GM12878 (cell line): ENCODE measurements at regions not wholly inside any gene's neighbourhood (a gene's known extent, or its start where the extent isn't known, plus 50 kb on each side); places are given as distances from the start of the nearest gene placed in this dataset.

Experiments
- ATAC-seq: fragments of 200-7000 bp; cut with Tn5 transposase; 3 replicates; pipeline ENCODE4 v1.9.1; 2020; ENCODE audit warnings: mild to moderate bottlenecking, moderate library complexity
- BruUV-seq: library from RNA; stranded (reverse); fragments of 400-500 nt; replicated peaks from 2 replicates; lab custom pipeline; 2021; lab: Mats Ljungman, UMichigan
- CTCF ChIA-PET: fragments of 300-600 bp; sonication (Branson Sonifier 250); formaldehyde crosslinking; extraction: SDS; loops from one replicate; lab custom pipeline; 2021; ENCODE audit warnings: inconsistent platforms; lab: Yijun Ruan, JAX
- POLR2A ChIA-PET: fragments of 350-600 bp; formaldehyde crosslinking; extraction: SDS; loops from one replicate; lab custom pipeline; 2021; ENCODE audit warnings: inconsistent platforms; lab: Charles Lee
- RAD21 ChIA-PET: fragments of 300-600 bp; sonication (Branson Sonifier 250); formaldehyde crosslinking; loops from one replicate; lab custom pipeline; 2023; ENCODE audit warnings: antibody characterized with exemption; ENCODE audit not compliant: unreplicated experiment; lab: Charles Lee
- SMC1A ChIA-PET: fragments of 300-600 bp; sonication (Branson Sonifier 250); formaldehyde crosslinking; loops from one replicate; lab custom pipeline; 2023; ENCODE audit not compliant: unreplicated experiment, uncharacterized antibody; lab: Charles Lee
- DNase-seq: peaks from one replicate; pipeline ENCODE4 v3.0.0-alpha.2; 2011; ENCODE audit warnings: low read depth, low spot score
- FAIRE-seq: peaks from 3 replicates; lab custom pipeline; 2011; peaks lifted over from hg19 to GRCh38; lab: Jason Lieb, UNC
- H2AFZ ChIP-seq: 2 replicates; pipeline ENCODE4 v1.6.0; 2011; ENCODE audit warnings: low read depth, low read length, control low read depth; ENCODE audit not compliant: control insufficient read depth
- H3K27ac ChIP-seq: 2 replicates; pipeline ENCODE4 v1.5.1; 2011; ENCODE audit warnings: control low read depth; ENCODE audit not compliant: control insufficient read depth, insufficient read depth
- H3K27me3 ChIP-seq, 2 experiments: replicated peaks in 1 of 2; 2 replicates each; pipeline versions ENCODE4 v1.6.0 to v1.6.1; 2011; ENCODE audit warnings: low read length in 1 of 2; ENCODE audit not compliant: control insufficient read depth in 2 of 2, insufficient read depth in 2 of 2
- H3K36me3 ChIP-seq, 2 experiments: 2 replicates each; pipeline ENCODE4 v1.5.1; 2011; ENCODE audit warnings: low read length in 1 of 2; ENCODE audit not compliant: control insufficient read depth in 2 of 2, insufficient read depth in 2 of 2
- H3K4me1 ChIP-seq: 2 replicates; pipeline ENCODE4 v1.6.1; 2011; ENCODE audit warnings: mild to moderate bottlenecking, low read length, moderate library complexity, mixed read lengths; ENCODE audit not compliant: control insufficient read depth, insufficient read depth
- H3K4me2 ChIP-seq: 2 replicates; pipeline ENCODE4 v1.6.0; 2011; ENCODE audit warnings: control low read depth; ENCODE audit not compliant: control insufficient read depth, insufficient read depth
- H3K4me3 ChIP-seq: fragments of 200-600 bp; sonication (generic); 2 replicates; pipeline ENCODE4 v1.5.1; 2016
- H3K79me2 ChIP-seq: 2 replicates; pipeline ENCODE4 v1.6.0; 2011; ENCODE audit warnings: low read length; ENCODE audit not compliant: control insufficient read depth, insufficient read depth
- H3K9ac ChIP-seq: 2 replicates; pipeline ENCODE4 v1.8.0; 2011; ENCODE audit warnings: low read length, control low read depth, mixed read lengths; ENCODE audit not compliant: control insufficient read depth, insufficient read depth
- H3K9me3 ChIP-seq: replicated peaks from 3 replicates; pipeline ENCODE4 v1.5.1; 2011; ENCODE audit warnings: mild to moderate bottlenecking, low read length; ENCODE audit not compliant: control insufficient read depth, insufficient read depth
- H4K20me1 ChIP-seq: 2 replicates; pipeline ENCODE4 v1.6.0; 2011; ENCODE audit not compliant: control insufficient read depth, insufficient read depth
- CBX5 ChIP-seq: sonication (generic); IDR thresholded peaks from 2 replicates; pipeline ENCODE4 v1.6.1; 2016; ENCODE audit warnings: low read depth, moderate library complexity, mild to moderate bottlenecking, inconsistent platforms
- CEBPB ChIP-seq, 2 experiments: fragments of 150-350 bp in 1 of 2; IDR thresholded peaks; 2 replicates each; pipeline ENCODE4 v1.6.1; 2012 to 2014; ENCODE audit warnings: low read depth in 2 of 2, low read length in 2 of 2, borderline replicate concordance in 1 of 2, inconsistent platforms in 1 of 2
- FOXK2 ChIP-seq: fragments of 450-650 bp; IDR thresholded peaks from 2 replicates; pipeline ENCODE4 v1.6.1; 2017; ENCODE audit warnings: mild to moderate bottlenecking, moderate library complexity
- GATAD2B ChIP-seq: fragments of 450-650 bp; conservative IDR thresholded peaks from 2 replicates; pipeline ENCODE4 v1.6.1; 2017; ENCODE audit warnings: low read depth, mild to moderate bottlenecking, moderate library complexity
- JUND ChIP-seq: IDR thresholded peaks from 2 replicates; pipeline ENCODE4 v1.6.1; 2012; ENCODE audit warnings: low read depth, mild to moderate bottlenecking, low read length, improper control_type of control experiment, moderate library complexity
- PML ChIP-seq: IDR thresholded peaks from 2 replicates; pipeline ENCODE4 v1.6.1; 2012; ENCODE audit warnings: low read length, inconsistent platforms
- POU2F2 ChIP-seq: IDR thresholded peaks from 3 replicates; pipeline ENCODE4 v1.6.1; 2011; ENCODE audit warnings: low read depth, mild to moderate bottlenecking, low read length, borderline replicate concordance
- RELA ChIP-seq: fragments of 450-650 bp; IDR thresholded peaks from 2 replicates; pipeline ENCODE4 v1.8.0; 2014; ENCODE audit warnings: borderline replicate concordance; ENCODE audit not compliant: partially characterized antibody
- SRF ChIP-seq, 2 experiments: IDR thresholded peaks; 2 replicates each; pipeline ENCODE4 v1.6.1; 2011; ENCODE audit warnings: low read depth in 2 of 2, low read length in 2 of 2, mild to moderate bottlenecking in 1 of 2, moderate library complexity in 1 of 2
- ZNF217 ChIP-seq: fragments of 450-650 bp; IDR thresholded peaks from 2 replicates; pipeline ENCODE4 v1.6.1; 2017; ENCODE audit warnings: antibody characterized with exemption, mild to moderate bottlenecking
- WGBS: methylation state at CpG from one replicate; pipeline ENCODE4 v1.1.6; 2016; ENCODE audit warnings: low lambda C conversion rate; ENCODE audit not compliant: insufficient replicate concordance, insufficient coverage; ENCODE audit errors: missing lambda C conversion rate; 5-methylcytosine and 5-hydroxymethylcytosine counted together
- in situ Hi-C: fragments of 300-500 bp; cut with MboI; formaldehyde crosslinking; loops from 9 replicates; pipeline ENCODE4 v1.14.3; 2018; ENCODE audit warnings: mixed read lengths
- intact Hi-C: fragments of 100-400 bp; cut with micrococcal nuclease; formaldehyde crosslinking; loops from one replicate; pipeline ENCODE4 v1.14.2; 2022; ENCODE audit not compliant: unreplicated experiment
- TF ChIP-seq, protein P1 (sequence below): fragments of 450-650 bp; IDR thresholded peaks from 2 replicates; pipeline ENCODE4 v1.6.1; 2017; ENCODE audit warnings: borderline replicate concordance
- TF ChIP-seq, protein P2 (sequence below): IDR thresholded peaks from 2 replicates; pipeline ENCODE4 v1.6.1; 2011; ENCODE audit warnings: borderline replicate concordance, low read depth, mild to moderate bottlenecking, moderate library complexity, mixed read lengths, low read length; ENCODE audit not compliant: insufficient read depth; ENCODE audit errors: extremely low read length
- TF ChIP-seq, protein P3 (sequence below): IDR thresholded peaks from 2 replicates; pipeline ENCODE4 v1.6.1; 2012; ENCODE audit warnings: improper control_type of control experiment, low read depth, low read length; ENCODE audit not compliant: insufficient replicate concordance
- TF ChIP-seq, protein P4 (sequence below): fragments of 450-650 bp; formaldehyde crosslinking; IDR thresholded peaks from 2 replicates; pipeline ENCODE4 v1.5.0; 2022; ENCODE audit warnings: mild to moderate bottlenecking, missing genetic modification characterization

DNA sequence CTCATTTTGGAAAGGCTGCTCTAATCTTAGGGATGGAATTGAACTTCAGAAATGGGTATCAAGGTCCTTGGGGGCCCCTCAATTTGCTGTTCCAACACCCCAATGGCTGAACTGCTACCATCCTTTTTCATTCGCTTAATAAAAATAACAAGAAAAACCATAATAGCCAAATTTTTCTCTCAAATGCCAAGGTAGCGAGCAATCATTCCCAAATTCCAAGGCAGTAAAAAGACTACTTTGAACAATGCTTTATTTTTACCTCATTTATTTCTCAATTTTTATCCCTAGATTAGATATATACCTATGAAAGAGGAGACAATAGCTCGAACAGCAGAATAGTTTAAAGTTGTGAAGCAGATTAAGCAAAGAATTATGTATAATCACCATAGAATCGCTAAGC is 323.4 kb upstream of the SLC7A11 start:
- Histone ChIP-seq H3K4me1 (no peaks in the 10 kb centered on the region), H3K27ac (no peak overlapping the region), H3K9me3 (no peaks in the 10 kb centered on the region; the same call in 2 of the 3 replicates), H4K20me1 (no peaks in the 10 kb centered on the region), H3K27me3 (no peaks in the 10 kb centered on the region), H3K79me2 (no peaks in the 10 kb centered on the region), H2AFZ (no peak overlapping the region), H3K4me2 (no peak overlapping the region), H3K4me3 (no peak overlapping the region), H3K36me3 (no peaks in the 10 kb centered on the region), H3K9ac (no peak overlapping the region)
- ATAC-seq (no peak), DNase-seq (no peak), FAIRE-seq (no peak)
- ChIA-PET RAD21 (no interaction called here), CTCF (interaction anchor here (0.9 to 1.9 kb wide), 4 partner anchors 10 to 912 kb away, joined by 3 to 6 read pairs (median 4); no protein-coding TSS in a partner anchor), SMC1A (interaction anchor here (0.7 kb wide), 1 partner anchor 116 kb away, joined by 3 read pairs; no protein-coding TSS in a partner anchor), POLR2A (no interaction called here)
- no TSS peak for BruUV-seq
- intact Hi-C loops (no loop called here), in situ Hi-C loops (no loop called here)
- WGBS, result 45% methylated on average over 4 of the region's 4 CpGs
- TF ChIP-seq, protein P1, sequence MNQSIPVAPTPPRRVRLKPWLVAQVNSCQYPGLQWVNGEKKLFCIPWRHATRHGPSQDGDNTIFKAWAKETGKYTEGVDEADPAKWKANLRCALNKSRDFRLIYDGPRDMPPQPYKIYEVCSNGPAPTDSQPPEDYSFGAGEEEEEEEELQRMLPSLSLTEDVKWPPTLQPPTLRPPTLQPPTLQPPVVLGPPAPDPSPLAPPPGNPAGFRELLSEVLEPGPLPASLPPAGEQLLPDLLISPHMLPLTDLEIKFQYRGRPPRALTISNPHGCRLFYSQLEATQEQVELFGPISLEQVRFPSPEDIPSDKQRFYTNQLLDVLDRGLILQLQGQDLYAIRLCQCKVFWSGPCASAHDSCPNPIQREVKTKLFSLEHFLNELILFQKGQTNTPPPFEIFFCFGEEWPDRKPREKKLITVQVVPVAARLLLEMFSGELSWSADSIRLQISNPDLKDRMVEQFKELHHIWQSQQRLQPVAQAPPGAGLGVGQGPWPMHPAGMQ, result no peak
- TF ChIP-seq, protein P2, sequence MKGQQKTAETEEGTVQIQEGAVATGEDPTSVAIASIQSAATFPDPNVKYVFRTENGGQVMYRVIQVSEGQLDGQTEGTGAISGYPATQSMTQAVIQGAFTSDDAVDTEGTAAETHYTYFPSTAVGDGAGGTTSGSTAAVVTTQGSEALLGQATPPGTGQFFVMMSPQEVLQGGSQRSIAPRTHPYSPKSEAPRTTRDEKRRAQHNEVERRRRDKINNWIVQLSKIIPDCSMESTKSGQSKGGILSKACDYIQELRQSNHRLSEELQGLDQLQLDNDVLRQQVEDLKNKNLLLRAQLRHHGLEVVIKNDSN, result no peak
- TF ChIP-seq RELA (no peak), GATAD2B (no peak), CEBPB (IDR thresholded peaks at IDR 0.05; ENCODE audit: borderline replicate concordance in 1 of 2, low read depth in 2 of 2, low read length in 2 of 2) (no peak), CBX5 (no peak), ZNF217 (no peak), SRF (IDR thresholded peaks at IDR 0.05; ENCODE audit: low read depth in 2 of 2, low read length in 2 of 2) (no peak), POU2F2 (no peak), FOXK2 (no peak), PML (no peak), JUND (no peak)
- TF ChIP-seq, protein P3, sequence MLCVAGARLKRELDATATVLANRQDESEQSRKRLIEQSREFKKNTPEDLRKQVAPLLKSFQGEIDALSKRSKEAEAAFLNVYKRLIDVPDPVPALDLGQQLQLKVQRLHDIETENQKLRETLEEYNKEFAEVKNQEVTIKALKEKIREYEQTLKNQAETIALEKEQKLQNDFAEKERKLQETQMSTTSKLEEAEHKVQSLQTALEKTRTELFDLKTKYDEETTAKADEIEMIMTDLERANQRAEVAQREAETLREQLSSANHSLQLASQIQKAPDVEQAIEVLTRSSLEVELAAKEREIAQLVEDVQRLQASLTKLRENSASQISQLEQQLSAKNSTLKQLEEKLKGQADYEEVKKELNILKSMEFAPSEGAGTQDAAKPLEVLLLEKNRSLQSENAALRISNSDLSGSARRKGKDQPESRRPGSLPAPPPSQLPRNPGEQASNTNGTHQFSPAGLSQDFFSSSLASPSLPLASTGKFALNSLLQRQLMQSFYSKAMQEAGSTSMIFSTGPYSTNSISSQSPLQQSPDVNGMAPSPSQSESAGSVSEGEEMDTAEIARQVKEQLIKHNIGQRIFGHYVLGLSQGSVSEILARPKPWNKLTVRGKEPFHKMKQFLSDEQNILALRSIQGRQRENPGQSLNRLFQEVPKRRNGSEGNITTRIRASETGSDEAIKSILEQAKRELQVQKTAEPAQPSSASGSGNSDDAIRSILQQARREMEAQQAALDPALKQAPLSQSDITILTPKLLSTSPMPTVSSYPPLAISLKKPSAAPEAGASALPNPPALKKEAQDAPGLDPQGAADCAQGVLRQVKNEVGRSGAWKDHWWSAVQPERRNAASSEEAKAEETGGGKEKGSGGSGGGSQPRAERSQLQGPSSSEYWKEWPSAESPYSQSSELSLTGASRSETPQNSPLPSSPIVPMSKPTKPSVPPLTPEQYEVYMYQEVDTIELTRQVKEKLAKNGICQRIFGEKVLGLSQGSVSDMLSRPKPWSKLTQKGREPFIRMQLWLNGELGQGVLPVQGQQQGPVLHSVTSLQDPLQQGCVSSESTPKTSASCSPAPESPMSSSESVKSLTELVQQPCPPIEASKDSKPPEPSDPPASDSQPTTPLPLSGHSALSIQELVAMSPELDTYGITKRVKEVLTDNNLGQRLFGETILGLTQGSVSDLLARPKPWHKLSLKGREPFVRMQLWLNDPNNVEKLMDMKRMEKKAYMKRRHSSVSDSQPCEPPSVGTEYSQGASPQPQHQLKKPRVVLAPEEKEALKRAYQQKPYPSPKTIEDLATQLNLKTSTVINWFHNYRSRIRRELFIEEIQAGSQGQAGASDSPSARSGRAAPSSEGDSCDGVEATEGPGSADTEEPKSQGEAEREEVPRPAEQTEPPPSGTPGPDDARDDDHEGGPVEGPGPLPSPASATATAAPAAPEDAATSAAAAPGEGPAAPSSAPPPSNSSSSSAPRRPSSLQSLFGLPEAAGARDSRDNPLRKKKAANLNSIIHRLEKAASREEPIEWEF, result no peak
- TF ChIP-seq, protein P4, sequence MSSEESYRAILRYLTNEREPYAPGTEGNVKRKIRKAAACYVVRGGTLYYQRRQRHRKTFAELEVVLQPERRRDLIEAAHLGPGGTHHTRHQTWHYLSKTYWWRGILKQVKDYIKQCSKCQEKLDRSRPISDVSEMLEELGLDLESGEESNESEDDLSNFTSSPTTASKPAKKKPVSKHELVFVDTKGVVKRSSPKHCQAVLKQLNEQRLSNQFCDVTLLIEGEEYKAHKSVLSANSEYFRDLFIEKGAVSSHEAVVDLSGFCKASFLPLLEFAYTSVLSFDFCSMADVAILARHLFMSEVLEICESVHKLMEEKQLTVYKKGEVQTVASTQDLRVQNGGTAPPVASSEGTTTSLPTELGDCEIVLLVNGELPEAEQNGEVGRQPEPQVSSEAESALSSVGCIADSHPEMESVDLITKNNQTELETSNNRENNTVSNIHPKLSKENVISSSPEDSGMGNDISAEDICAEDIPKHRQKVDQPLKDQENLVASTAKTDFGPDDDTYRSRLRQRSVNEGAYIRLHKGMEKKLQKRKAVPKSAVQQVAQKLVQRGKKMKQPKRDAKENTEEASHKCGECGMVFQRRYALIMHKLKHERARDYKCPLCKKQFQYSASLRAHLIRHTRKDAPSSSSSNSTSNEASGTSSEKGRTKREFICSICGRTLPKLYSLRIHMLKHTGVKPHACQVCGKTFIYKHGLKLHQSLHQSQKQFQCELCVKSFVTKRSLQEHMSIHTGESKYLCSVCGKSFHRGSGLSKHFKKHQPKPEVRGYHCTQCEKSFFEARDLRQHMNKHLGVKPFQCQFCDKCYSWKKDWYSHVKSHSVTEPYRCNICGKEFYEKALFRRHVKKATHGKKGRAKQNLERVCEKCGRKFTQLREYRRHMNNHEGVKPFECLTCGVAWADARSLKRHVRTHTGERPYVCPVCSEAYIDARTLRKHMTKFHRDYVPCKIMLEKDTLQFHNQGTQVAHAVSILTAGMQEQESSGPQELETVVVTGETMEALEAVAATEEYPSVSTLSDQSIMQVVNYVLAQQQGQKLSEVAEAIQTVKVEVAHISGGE, result no peak
